Endothelial cell of umbilical vein (primary cell): ENCODE measurements at regions not wholly inside any gene's neighbourhood (a gene's known extent, or its start where the extent isn't known, plus 50 kb on each side); places are given as distances from the start of the nearest gene placed in this dataset.

Experiments
- CTCF ChIP-seq, 2 donors: IDR thresholded peaks; 1 replicate in 1 of 2; 2 replicates in 1 of 2; pipeline ENCODE4 v1.5.1; 2011; ENCODE audit warnings: low read length in 2 of 2, mild to moderate bottlenecking in 2 of 2, moderate library complexity in 2 of 2, control low read depth in 1 of 2, inconsistent platforms in 1 of 2, low read depth in 1 of 2; ENCODE audit not compliant: insufficient read depth in 1 of 2; ENCODE audit errors: extremely low read depth in 1 of 2
- MAX ChIP-seq: IDR thresholded peaks from 2 replicates; pipeline ENCODE4 v1.6.1; 2011; ENCODE audit not compliant: insufficient read depth, insufficient read length
- MYC ChIP-seq: IDR thresholded peaks from one replicate; pipeline ENCODE4 v1.6.1; 2011; ENCODE audit warnings: mild to moderate bottlenecking, low read depth, low read length
- POLR2A ChIP-seq: IDR thresholded peaks from 2 replicates; pipeline ENCODE4 v1.6.1; 2012; ENCODE audit warnings: low read depth, mild to moderate bottlenecking, control low read depth, low read length
- POLR2AphosphoS5 ChIP-seq: IDR thresholded peaks from 2 replicates; pipeline ENCODE4 v1.6.1; 2012; ENCODE audit warnings: low read depth, mild to moderate bottlenecking, control low read depth, low read length, moderate library complexity; ENCODE audit not compliant: insufficient read depth

GRCh38 chr4:159498446-159499115 lies 395.7 kb downstream of the RAPGEF2 start:
- no peak for TF ChIP-seq CTCF (IDR thresholded peaks at IDR 0.05; ENCODE audit: extremely low read depth in 1 of 2, insufficient read depth in 1 of 2, low read depth in 1 of 2, low read length in 2 of 2)
- no peak for TF ChIP-seq MAX
- TF ChIP-seq POLR2A = no peak
- no peak for TF ChIP-seq POLR2AphosphoS5
- no peak for TF ChIP-seq MYC
